NCI-H1105 (cell line): ENCODE measurements at regions not wholly inside any gene's neighbourhood (a gene's known extent, or its start where the extent isn't known, plus 50 kb on each side); places are given as distances from the start of the nearest gene placed in this dataset.
"Not testable (repeated sequence)": the region's sequence is repeated elsewhere in the genome, so short reads cannot be mapped to it uniquely, and the experiment has no call there.

Experiments used
- DNase-seq: peaks from one replicate; lab custom pipeline; 2025; lab: John Stamatoyannopoulos, UW

GRCh38 chr10:62934258-62934657 lies 118.1 kb upstream of the EGR2 start:
- DNase-seq, result no peak

GRCh38 chr10:62928763-62929162 lies 112.6 kb upstream of the EGR2 start:
- DNase-seq, result not testable (repeated sequence)

- no peak for DNase-seq
These were observed 110.2 kb upstream of the EGR2 start for GRCh38 chr10:62926407-62926806.

GRCh38 chr10:62924344-62924748 lies 108.2 kb upstream of the EGR2 start:
- peak; percentile 35 for DNase-seq

- no peak for DNase-seq
These were observed 103.6 kb upstream of the EGR2 start for GRCh38 chr10:62919776-62920175.

- DNase-seq, result no peak
These were observed 101.5 kb upstream of the EGR2 start for GRCh38 chr10:62917475-62918238.

- no peak for DNase-seq
These were observed 100.0 kb upstream of the EGR2 start for GRCh38 chr10:62916141-62916603.

GRCh38 chr10:62915158-62915557 lies 99.0 kb upstream of the EGR2 start:
- DNase-seq, result no peak

- DNase-seq, result no peak
These were observed 95.9 kb upstream of the EGR2 start for GRCh38 chr10:62912086-62912485.

GRCh38 chr10:62911210-62911963 lies 95.2 kb upstream of the EGR2 start:
- no peak for DNase-seq

GRCh38 chr10:62907470-62908212 lies 91.5 kb upstream of the EGR2 start:
- DNase-seq, result no peak

- no peak for DNase-seq
These were observed 88.2 kb upstream of the EGR2 start for GRCh38 chr10:62904281-62904875.

GRCh38 chr10:62903828-62904227 lies 87.7 kb upstream of the EGR2 start:
- DNase-seq, result no peak

GRCh38 chr10:62900829-62901571 lies 84.8 kb upstream of the EGR2 start:
- no peak for DNase-seq

GRCh38 chr10:62899311-62899710 lies 83.1 kb upstream of the EGR2 start:
- DNase-seq, result no peak

- no peak for DNase-seq
These were observed 78.9 kb upstream of the EGR2 start for GRCh38 chr10:62895063-62895462.

- no peak for DNase-seq
These were observed 78.0 kb upstream of the EGR2 start for GRCh38 chr10:62894156-62894555.

- no peak for DNase-seq
These were observed 76.9 kb upstream of the EGR2 start for GRCh38 chr10:62893036-62893435.

GRCh38 chr10:62890395-62890794 lies 74.2 kb upstream of the EGR2 start:
- DNase-seq, result no peak

GRCh38 chr10:62887642-62888041 lies 71.5 kb upstream of the EGR2 start:
- no peak for DNase-seq

GRCh38 chr10:62885684-62886461 lies 69.7 kb upstream of the EGR2 start:
- DNase-seq, result no peak
